GM19455 (cell line): ENCODE measurements at regions not wholly inside any gene's neighbourhood (a gene's known extent, or its start where the extent isn't known, plus 50 kb on each side); places are given as distances from the start of the nearest gene placed in this dataset.

Experiments
- ATAC-seq: cut with Tn5 transposase; IDR thresholded peaks from one replicate; pipeline ENCODE4 v1.9.1; 2021; ENCODE audit not compliant: unreplicated experiment

- ATAC-seq = no peak
Measured at GRCh38 chr13:74889321-74889720, 592.6 kb downstream of the TBC1D4 start.

GRCh38 chr13:74886502-74886901 is 595.5 kb downstream of the TBC1D4 start:
- ATAC-seq = no peak

GRCh38 chr13:74883834-74884233 is 598.1 kb downstream of the TBC1D4 start:
- ATAC-seq = no peak

- no peak for ATAC-seq
Measured at GRCh38 chr13:74871369-74872070, 610.4 kb downstream of the TBC1D4 start.

- no peak for ATAC-seq
Measured at GRCh38 chr13:74870865-74871264, 611.1 kb downstream of the TBC1D4 start.

- no peak for ATAC-seq
Measured at GRCh38 chr13:74869846-74870245, 612.1 kb downstream of the TBC1D4 start.

- no peak for ATAC-seq
Measured at GRCh38 chr13:74868049-74868448, 613.9 kb downstream of the TBC1D4 start.

GRCh38 chr13:74867460-74867859 is 614.5 kb downstream of the TBC1D4 start:
- ATAC-seq = no peak

GRCh38 chr13:74866101-74866500 is 615.9 kb downstream of the TBC1D4 start:
- ATAC-seq = no peak

GRCh38 chr13:74865656-74866055 is 616.3 kb downstream of the TBC1D4 start:
- ATAC-seq = no peak

GRCh38 chr13:74860789-74861188 is 621.2 kb downstream of the TBC1D4 start:
- ATAC-seq = no peak

GRCh38 chr13:74850893-74851292 is 631.1 kb downstream of the TBC1D4 start:
- no peak for ATAC-seq

- ATAC-seq = no peak
Measured at GRCh38 chr13:74847966-74848365, 634.0 kb downstream of the TBC1D4 start.

- ATAC-seq = no peak
Measured at GRCh38 chr13:74845806-74846205, 636.2 kb downstream of the TBC1D4 start.

- no peak for ATAC-seq
Measured at GRCh38 chr13:74841651-74842050, 640.3 kb downstream of the TBC1D4 start.

GRCh38 chr13:74841123-74841522 is 640.8 kb downstream of the TBC1D4 start:
- no peak for ATAC-seq

GRCh38 chr13:74839656-74840055 is 642.3 kb downstream of the TBC1D4 start:
- no peak for ATAC-seq

- no peak for ATAC-seq
Measured at GRCh38 chr13:74838096-74838495, 643.9 kb downstream of the TBC1D4 start.

GRCh38 chr13:74836628-74837027 is 645.3 kb downstream of the TBC1D4 start:
- no peak for ATAC-seq

GRCh38 chr13:74835579-74835978 is 646.4 kb downstream of the TBC1D4 start:
- no peak for ATAC-seq

GRCh38 chr13:74825938-74826246 is 656.1 kb downstream of the TBC1D4 start:
- no peak for ATAC-seq

- ATAC-seq = no peak
Measured at GRCh38 chr13:74825152-74825937, 656.6 kb downstream of the TBC1D4 start.

- ATAC-seq = no peak
Measured at GRCh38 chr13:74820809-74821208, 661.2 kb downstream of the TBC1D4 start.
